ENCODE measurements at regions not wholly inside any gene's neighbourhood (a gene's known extent, or its start where the extent isn't known, plus 50 kb on each side); places are given as distances from the start of the nearest gene placed in this dataset.
A peak's percentile ranks its signal among the peaks of the same experiment; 100 is the strongest.

GRCh38 chr13:83825676-83826075 lies 56.6 kb downstream of the SLITRK1 start:
- DNase-seq (ENCODE audit: low read depth in 1 of 2, low spot score in 1 of 2) = no peak
- in situ Hi-C loops (cut with HindIII; ENCODE audit: low pct_unique_long_range_greater_than_20kb, low sequenced_read_pairs) = no loop called here
- no peak for TF ChIP-seq JUND (IDR thresholded peaks at IDR 0.05; ENCODE audit: low read depth)

DNA sequence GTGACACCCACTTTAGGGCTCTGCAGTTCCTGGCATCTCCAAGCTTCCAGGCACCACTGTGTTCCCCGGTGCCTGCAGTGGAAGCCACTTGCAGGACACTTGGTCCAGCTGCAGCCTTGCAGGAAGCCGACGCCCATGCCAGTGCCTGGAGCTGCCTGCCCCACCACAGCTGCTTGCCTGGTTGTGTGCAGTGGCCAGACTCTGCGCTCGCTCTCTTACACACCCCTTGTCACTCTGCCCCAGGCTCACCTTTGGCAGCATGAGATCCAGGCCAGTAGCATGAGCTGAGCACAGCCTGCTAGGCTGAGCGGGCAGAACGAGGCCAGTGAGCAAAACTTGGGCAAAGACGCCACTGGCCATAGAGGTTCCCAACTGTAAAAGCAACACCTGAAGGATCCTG lies 57.7 kb downstream of the SLITRK1 start:
- no peak for TF ChIP-seq JUND (IDR thresholded peaks at IDR 0.05; ENCODE audit: low read depth)
- no peak for DNase-seq (ENCODE audit: low read depth in 1 of 2, low spot score in 1 of 2)
- in situ Hi-C loops (cut with HindIII; ENCODE audit: low pct_unique_long_range_greater_than_20kb, low sequenced_read_pairs) = no loop called here

DNA sequence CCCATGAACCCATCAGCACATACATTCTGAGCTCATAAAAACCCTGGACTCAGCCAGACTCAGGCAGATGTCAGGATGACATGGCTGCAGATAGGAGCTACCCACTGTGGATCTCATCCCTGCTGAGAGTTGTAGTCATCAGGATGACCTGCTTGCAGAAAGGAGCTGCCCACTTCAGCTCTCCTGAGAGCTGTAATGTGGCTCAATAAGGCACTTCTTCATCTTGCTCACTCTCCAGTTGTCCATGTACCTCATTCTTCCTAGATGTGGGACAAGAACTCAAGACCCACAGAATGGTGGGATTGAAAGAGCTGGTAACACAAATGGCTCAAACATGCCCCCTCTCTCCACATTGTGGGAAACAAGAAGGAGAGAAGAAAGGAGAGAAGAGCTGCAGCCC lies 58.2 kb downstream of the SLITRK1 start:
- in situ Hi-C loops (cut with HindIII; ENCODE audit: low pct_unique_long_range_greater_than_20kb, low sequenced_read_pairs) = no loop called here
- TF ChIP-seq JUND (IDR thresholded peaks at IDR 0.05; ENCODE audit: low read depth) = no peak
- no peak for DNase-seq (ENCODE audit: low read depth in 1 of 2, low spot score in 1 of 2)

- DNase-seq (ENCODE audit: low read depth in 1 of 2, low spot score in 1 of 2) = no peak
- TF ChIP-seq JUND (IDR thresholded peaks at IDR 0.05; ENCODE audit: low read depth) = no peak
- in situ Hi-C loops (cut with HindIII; ENCODE audit: low pct_unique_long_range_greater_than_20kb, low sequenced_read_pairs) = no loop called here
Observed at GRCh38 chr13:83819611-83820010, 62.7 kb downstream of the SLITRK1 start.

DNA sequence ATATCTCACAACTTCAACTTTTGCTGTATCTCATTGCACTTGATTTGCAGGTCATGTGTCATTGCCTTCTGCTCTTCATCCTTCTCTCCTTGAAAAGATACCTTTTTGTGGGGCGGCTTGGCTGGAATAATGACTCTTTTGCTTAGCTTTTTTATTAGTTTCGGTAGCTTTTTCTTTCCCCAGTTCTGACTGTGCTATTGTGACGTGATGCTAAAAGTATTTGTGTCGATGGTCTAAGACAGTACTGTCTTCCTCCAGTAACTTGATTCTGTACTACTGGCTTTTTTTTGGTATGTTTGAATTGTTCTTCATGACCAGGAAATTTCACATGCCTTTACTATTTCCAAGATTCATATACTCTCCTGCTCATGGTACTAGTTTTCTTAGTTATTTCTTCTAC lies 63.1 kb downstream of the SLITRK1 start:
- in situ Hi-C loops (cut with HindIII; ENCODE audit: low pct_unique_long_range_greater_than_20kb, low sequenced_read_pairs) = no loop called here
- no peak for DNase-seq (ENCODE audit: low read depth in 1 of 2, low spot score in 1 of 2)
- TF ChIP-seq JUND (IDR thresholded peaks at IDR 0.05; ENCODE audit: low read depth) = no peak

DNA sequence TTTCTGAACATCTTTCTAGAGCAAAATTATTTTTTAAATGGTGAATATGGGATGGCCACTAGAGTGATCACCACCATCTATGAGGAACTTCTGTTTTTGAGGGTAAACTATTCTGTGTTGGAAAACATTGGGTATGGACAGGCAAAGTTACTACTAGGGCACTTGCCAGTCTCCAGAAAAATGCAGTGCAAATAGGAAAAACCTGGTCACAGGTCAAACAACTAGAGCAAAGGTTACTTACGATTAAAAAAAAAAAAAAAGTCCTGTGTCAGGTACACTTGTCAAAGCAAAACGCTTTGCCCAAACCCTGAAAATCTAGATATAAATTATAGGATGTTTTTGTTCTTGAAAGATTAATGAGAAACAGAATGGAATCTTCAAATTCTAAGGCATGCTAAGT lies 66.2 kb downstream of the SLITRK1 start:
- in situ Hi-C loops (cut with HindIII; ENCODE audit: low pct_unique_long_range_greater_than_20kb, low sequenced_read_pairs) = no loop called here
- no peak for TF ChIP-seq JUND (IDR thresholded peaks at IDR 0.05; ENCODE audit: low read depth)
- no peak for DNase-seq (ENCODE audit: low read depth in 1 of 2, low spot score in 1 of 2)

DNA sequence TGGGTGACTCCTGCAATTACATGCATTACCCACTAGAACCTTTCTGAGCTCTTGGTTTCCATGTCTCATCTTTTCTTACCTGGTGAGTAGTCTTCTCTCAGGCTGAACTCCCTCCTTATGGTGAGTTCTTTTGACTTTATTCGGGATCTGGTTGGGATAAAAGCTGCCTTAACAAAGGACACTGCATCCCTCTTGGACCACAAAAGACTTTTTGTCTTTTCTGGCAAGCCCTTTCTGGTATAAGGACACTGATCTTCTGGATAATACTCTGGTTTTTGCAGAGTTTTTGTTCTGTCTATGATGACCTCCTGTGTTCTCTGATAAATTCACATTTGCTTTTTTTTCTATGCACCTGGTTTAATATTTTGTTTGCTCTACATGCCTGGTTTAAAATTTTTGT lies 66.7 kb downstream of the SLITRK1 start:
- DNase-seq (ENCODE audit: low read depth in 1 of 2, low spot score in 1 of 2) = no peak
- in situ Hi-C loops (cut with HindIII; ENCODE audit: low pct_unique_long_range_greater_than_20kb, low sequenced_read_pairs) = no loop called here
- no peak for TF ChIP-seq JUND (IDR thresholded peaks at IDR 0.05; ENCODE audit: low read depth)

DNA sequence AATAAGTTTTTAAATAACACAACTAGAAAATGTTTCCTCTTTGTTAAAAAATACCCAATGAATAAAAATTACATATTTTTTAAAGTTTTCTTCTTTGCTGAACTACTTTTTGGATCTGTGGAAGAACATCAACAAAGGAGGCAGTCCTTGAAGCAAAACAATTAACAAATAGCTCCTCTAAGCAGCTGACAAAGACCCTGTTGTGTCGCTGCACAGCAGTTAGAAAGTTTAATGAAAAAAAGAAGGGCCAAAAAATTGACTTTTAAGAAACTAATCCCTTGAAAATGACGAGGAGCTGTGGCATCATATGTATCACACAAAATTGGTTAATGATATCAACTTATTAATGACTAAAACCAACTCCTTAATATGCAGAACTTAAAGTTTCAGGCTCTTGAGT lies 72.1 kb downstream of the SLITRK1 start:
- in situ Hi-C loops (cut with HindIII; ENCODE audit: low pct_unique_long_range_greater_than_20kb, low sequenced_read_pairs) = no loop called here
- TF ChIP-seq JUND (IDR thresholded peaks at IDR 0.05; ENCODE audit: low read depth) = no peak
- no peak for DNase-seq (ENCODE audit: low read depth in 1 of 2, low spot score in 1 of 2)

DNA sequence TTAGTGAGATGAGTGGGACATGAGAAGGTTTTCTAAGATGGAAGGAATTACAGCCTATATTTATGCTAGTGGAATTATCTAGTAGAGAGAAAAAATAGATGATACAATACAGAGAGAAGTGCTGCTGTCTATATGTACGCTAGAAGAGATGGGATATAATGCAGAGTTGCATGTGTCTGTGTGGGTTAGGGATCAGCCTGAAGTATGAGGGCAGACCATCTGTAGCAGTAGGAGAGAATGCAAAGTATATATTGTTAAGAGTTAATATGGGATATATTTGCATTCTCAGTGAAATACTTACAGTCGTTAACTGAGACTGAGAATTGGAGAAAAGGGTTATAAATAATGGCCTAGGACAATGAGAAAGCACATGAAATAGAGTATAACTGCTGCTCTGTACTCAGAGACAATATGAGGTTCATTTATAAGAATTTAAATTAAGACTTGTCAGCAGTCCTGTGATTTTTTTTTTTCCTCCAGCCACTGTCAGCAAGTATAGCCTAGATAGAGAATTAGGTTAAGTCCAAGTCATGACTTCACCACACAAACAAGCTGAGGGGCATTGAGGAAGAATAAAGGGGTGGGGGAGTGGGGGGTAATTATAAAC lies 77.8 kb downstream of the SLITRK1 start:
- in situ Hi-C loops (cut with HindIII; ENCODE audit: low pct_unique_long_range_greater_than_20kb, low sequenced_read_pairs) = no loop called here
- DNase-seq (ENCODE audit: low read depth in 1 of 2, low spot score in 1 of 2) = no peak
- no peak for TF ChIP-seq JUND (IDR thresholded peaks at IDR 0.05; ENCODE audit: low read depth)

DNA sequence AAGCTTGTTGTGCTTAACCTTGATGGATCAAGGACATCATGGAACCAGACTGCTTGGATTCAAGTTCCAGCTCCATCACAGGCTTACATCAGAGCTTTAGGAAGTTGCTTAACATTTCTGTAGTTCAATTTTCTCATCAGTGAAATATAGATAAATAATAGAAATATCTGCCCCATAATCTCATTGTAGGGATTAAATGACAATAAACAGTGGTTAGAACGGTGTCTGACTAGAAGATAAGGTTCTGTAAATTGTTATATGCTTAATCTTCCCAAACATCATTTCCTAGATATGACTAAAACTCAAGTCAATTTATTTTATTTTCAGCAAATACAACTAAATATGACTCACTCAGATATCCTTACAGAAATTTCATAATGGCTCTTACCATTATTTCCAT lies 83.5 kb downstream of the SLITRK1 start:
- no peak for TF ChIP-seq JUND (IDR thresholded peaks at IDR 0.05; ENCODE audit: low read depth)
- DNase-seq (ENCODE audit: low read depth in 1 of 2, low spot score in 1 of 2) = no peak
- in situ Hi-C loops (cut with HindIII; ENCODE audit: low pct_unique_long_range_greater_than_20kb, low sequenced_read_pairs) = no loop called here

GRCh38 chr13:83796364-83796763 lies 85.9 kb downstream of the SLITRK1 start:
- in situ Hi-C loops (cut with HindIII; ENCODE audit: low pct_unique_long_range_greater_than_20kb, low sequenced_read_pairs) = no loop called here
- TF ChIP-seq JUND (IDR thresholded peaks at IDR 0.05; ENCODE audit: low read depth) = no peak
- no peak for DNase-seq (ENCODE audit: low read depth in 1 of 2, low spot score in 1 of 2)

- no peak for TF ChIP-seq JUND (IDR thresholded peaks at IDR 0.05; ENCODE audit: low read depth)
- in situ Hi-C loops (cut with HindIII; ENCODE audit: low pct_unique_long_range_greater_than_20kb, low sequenced_read_pairs) = no loop called here
- DNase-seq (ENCODE audit: low read depth in 1 of 2, low spot score in 1 of 2) = no peak
Observed at GRCh38 chr13:83794583-83794982, 87.7 kb downstream of the SLITRK1 start.

DNA sequence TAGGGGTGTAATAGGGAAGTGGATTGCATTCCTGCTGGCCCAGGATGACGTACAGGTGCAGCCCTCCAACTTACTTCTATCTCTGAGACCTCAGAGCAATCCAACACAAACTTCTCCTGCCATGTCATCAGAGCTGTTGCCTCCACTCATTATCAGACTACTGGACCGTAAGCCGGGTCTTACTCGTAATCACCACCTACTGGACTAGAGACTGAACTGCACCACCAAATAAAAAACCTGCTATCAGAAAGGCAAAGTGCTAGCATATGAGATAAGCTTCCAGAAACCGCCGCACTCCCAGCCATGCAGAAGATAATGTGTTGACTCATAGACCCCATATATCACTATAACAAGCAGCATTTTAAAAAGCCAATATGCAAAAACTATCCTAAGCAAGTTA lies 102.0 kb downstream of the SLITRK1 start:
- no peak for TF ChIP-seq JUND (IDR thresholded peaks at IDR 0.05; ENCODE audit: low read depth)
- DNase-seq (ENCODE audit: low read depth in 1 of 2, low spot score in 1 of 2) = peak in 1 of 2 experiments; percentile 5
- in situ Hi-C loops (cut with HindIII; ENCODE audit: low pct_unique_long_range_greater_than_20kb, low sequenced_read_pairs) = no loop called here

- DNase-seq (ENCODE audit: low read depth in 1 of 2, low spot score in 1 of 2) = no peak
- in situ Hi-C loops (cut with HindIII; ENCODE audit: low pct_unique_long_range_greater_than_20kb, low sequenced_read_pairs) = no loop called here
- no peak for TF ChIP-seq JUND (IDR thresholded peaks at IDR 0.05; ENCODE audit: low read depth)
Observed at GRCh38 chr13:83773961-83774360, 108.3 kb downstream of the SLITRK1 start.

All from T47D (cell line).